ENCODE measurements at regions not wholly inside any gene's neighbourhood (a gene's known extent, or its start where the extent isn't known, plus 50 kb on each side); places are given as distances from the start of the nearest gene placed in this dataset.
"Not testable (repeated sequence)": the region's sequence is repeated elsewhere in the genome, so short reads cannot be mapped to it uniquely, and the experiment has no call there.

DNA sequence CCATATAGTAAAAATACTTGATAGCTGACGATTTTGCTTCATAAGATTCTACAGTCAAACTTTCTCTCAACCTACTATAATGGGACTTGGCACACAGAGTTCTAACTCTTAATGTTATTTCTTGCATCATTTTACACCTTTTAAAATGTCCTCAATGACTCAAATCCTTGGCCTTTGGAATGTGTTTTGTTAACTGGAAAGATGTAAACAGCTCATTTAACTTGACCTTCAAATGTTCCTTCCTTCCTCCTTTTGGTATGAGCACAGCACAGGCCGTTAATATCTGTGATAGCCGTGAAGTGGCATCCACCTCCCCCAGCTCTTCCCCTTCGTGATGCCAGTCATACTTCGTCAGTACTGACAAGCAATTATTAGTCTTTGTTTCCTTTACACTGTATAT, 972.0 kb upstream of the CITED2 start:
- peak; percentile 97 for DNase-seq (ENCODE audit: low read depth, low spot score)

DNA sequence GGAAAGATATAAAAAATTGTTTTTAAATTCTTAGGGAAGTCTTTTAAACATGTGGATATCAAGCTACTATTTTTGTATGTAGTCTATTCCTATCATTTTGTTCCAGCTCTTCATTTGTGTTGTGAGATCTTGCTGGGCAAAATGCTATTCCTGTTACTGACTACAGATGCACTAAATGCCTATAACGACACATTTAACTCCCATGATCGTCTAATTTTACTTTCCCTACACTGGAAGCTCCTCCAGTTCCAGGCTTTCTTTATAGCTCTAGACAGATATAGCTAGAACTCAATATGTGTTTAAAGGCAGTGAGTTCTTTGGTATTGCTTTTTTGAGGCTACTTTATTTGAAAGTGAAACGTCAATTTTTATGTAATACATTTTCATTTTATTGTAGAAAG, 971.5 kb upstream of the CITED2 start:
- no peak for DNase-seq (ENCODE audit: low read depth, low spot score)

DNA sequence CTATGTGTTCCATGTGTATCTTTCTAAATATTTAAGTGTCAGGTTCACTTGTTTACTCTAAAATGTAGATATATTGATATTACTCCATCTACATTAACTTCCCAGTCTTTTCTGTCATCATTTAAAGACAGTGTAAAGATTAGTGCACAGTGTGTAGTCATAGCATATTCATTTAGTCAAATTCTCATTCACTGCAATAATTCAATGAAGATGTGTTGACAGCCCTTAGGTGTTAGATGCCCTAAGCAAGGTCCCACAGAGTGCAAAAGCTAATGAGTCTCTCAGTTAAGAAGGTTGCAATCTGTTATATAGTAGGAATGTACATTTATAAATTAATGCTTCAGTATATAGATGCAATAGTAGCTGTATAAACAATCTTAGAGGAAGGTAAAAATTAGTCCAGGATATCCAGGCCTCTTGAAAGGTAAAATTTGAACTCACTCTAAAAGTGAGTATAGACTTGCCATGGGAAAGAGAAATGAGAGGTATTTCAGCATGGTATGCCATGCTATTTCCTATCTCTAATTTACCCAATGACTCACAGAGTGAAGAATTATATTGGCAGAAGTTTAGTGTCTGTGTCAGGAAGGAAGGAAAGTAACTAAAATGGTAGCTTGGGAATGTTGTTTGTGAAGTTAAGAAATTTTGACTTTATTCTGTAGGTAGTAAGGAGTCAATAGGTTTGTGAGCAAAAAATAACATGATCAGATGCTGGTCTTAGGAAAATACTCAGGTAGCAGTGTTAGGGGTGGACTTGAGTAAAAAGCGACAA, 969.9 kb upstream of the CITED2 start:
- DNase-seq (ENCODE audit: low read depth, low spot score) = peak; percentile 47

DNA sequence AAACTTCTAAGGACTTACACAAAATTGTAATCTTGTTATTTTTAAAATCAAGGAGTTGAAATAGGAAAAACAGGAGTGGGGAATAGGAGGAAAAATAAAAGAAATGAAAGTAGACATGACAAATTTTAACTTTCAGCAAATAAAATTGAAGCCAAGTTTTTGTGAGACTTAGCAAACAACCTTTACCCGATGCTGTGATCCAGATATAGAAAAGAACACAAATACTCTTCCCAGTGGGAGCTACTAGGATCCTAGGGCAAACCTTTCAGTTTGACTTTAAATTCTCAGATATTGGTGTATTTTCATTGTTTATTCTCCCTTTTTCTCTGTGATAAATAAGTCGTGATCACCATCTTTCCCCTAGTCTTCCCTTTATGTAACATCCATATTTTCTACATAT, 968.7 kb upstream of the CITED2 start:
- no peak for DNase-seq (ENCODE audit: low read depth, low spot score)

- no peak for DNase-seq (ENCODE audit: low read depth, low spot score)
These were observed 966.8 kb upstream of the CITED2 start for GRCh38 chr6:140341272-140341671.

DNA sequence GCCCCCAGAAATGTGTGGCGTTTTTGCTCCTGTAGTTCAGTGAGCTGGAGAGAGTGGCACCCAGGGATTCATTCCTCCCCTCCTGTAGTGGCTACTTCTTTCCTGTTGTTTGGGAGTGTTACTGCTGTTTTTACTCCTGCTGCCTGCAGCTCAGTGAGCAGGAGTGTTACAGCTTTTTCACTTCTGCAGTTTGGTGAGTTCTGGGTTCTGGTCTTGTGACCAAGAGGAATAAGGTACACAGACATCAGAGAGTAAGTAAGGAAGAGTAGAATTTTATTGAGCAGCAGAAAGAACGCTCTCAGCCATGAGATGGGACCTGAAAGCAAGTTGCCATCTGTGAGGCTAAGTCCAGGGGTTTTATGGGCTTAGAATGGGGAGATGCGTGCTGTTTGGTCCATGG, 966.3 kb upstream of the CITED2 start:
- no peak for DNase-seq (ENCODE audit: low read depth, low spot score)

GRCh38 chr6:140339084-140339483, 964.6 kb upstream of the CITED2 start:
- DNase-seq (ENCODE audit: low read depth, low spot score) = not testable (repeated sequence)

GRCh38 chr6:140321891-140322290, 947.4 kb upstream of the CITED2 start:
- DNase-seq (ENCODE audit: low read depth, low spot score) = no peak

- DNase-seq (ENCODE audit: low read depth, low spot score) = no peak
These were observed 945.9 kb upstream of the CITED2 start for GRCh38 chr6:140320081-140321080.

DNA sequence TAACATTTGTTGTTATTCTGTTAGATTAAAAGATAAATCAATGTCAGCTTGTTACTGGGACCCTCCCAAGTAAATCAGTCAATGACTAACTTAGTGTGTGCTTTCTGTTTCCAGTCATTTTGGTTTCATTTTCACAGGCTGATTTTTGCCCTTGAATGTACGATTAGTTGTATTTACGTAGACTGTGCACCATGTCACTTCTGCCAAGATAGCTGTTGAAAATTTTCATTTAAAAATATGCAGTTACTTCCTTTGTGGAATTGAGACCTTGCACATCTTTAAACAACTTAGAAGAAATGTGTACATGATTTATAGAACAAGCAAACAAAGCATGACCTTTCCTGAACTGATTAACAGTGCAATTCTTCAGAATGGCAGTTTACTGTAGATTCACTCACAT, 944.8 kb upstream of the CITED2 start:
- DNase-seq (ENCODE audit: low read depth, low spot score) = no peak

- DNase-seq (ENCODE audit: low read depth, low spot score) = no peak
These were observed 944.0 kb upstream of the CITED2 start for GRCh38 chr6:140318408-140318807.

- DNase-seq (ENCODE audit: low read depth, low spot score) = no peak
These were observed 943.5 kb upstream of the CITED2 start for GRCh38 chr6:140317950-140318349.

- no peak for DNase-seq (ENCODE audit: low read depth, low spot score)
These were observed 942.5 kb upstream of the CITED2 start for GRCh38 chr6:140316966-140317365.

GRCh38 chr6:140314682-140315081, 940.2 kb upstream of the CITED2 start:
- no peak for DNase-seq (ENCODE audit: low read depth, low spot score)

- no peak for DNase-seq (ENCODE audit: low read depth, low spot score)
These were observed 936.7 kb upstream of the CITED2 start for GRCh38 chr6:140311146-140311545.

DNA sequence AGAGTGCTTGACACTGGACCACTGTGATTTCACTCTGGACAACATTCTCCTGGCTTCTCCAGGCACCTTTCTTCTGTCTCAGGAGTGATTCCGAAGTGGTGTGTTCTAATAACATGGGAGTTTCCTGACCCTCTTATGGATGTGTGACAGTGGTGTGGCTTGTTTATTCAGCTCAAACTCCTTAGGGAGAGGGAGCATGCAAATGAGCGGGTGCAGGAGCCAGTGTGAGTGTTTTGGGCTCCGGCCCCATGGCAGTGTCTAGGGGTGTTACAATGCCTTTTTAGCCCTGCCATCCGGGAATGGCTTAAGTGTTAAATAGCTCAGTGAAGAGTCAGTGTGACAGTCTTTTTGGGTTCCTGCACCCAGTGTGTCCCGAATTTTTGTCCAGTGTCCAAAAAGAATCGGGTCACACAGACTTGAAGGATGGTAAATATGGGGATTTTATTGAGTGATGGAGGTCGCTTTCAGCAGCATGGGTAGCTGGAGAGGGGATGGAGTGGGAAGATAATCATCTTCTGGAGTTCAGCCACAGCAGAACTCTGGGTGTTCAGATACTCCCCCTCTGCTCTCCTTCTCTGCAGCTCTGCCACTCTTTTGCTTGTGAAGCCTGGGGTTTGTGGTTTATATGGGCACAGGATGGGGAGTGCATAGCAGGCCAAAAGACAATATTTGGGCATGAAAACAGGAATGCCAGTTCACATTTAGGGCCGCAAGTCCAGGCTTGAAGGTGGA, 928.9 kb upstream of the CITED2 start:
- DNase-seq (ENCODE audit: low read depth, low spot score) = no peak

- DNase-seq (ENCODE audit: low read depth, low spot score) = no peak
These were observed 925.9 kb upstream of the CITED2 start for GRCh38 chr6:140300331-140300730.

DNA sequence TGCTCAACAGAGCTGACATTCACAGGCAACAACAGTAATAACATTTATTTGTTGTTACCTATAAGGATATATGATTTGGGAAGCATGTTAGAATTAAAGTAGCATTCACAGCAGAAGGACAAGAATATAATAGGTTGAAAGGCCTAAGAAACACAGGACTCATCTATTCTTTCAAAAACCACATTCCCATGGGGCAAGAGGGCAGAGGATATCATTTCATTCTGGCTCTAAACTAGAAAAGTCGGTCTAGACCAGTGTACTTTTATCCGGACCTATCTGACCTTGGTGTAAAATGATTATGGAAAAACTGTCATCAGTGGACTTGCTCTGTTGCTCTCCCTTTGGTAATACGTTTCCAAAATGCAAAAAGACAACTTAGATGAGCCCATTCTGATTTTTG, 914.7 kb upstream of the CITED2 start:
- DNase-seq (ENCODE audit: low read depth, low spot score) = no peak

- DNase-seq (ENCODE audit: low read depth, low spot score) = no peak
These were observed 911.7 kb upstream of the CITED2 start for GRCh38 chr6:140285998-140286690.

DNA sequence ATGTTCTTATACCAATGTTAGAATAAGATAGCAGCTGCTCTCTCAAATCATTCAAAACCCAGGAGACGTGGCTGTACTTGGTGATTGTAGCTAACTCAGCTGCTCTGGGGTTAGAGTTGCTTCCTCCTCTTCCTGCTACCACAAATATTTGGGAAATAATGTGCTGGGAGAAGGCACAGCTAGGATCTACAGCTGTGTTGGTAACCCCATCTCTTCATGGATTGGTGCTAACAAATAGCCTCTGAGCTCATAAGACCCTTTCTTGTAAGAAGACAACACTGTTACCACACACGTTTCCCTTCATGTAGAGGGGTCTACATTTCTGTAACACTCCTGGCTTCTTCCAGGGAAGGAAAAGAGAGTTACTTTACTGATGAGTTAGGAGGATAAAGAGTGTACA, 911.0 kb upstream of the CITED2 start:
- peak; percentile 3 for DNase-seq (ENCODE audit: low read depth, low spot score)

GRCh38 chr6:140284871-140285270, 910.4 kb upstream of the CITED2 start:
- no peak for DNase-seq (ENCODE audit: low read depth, low spot score)

Measured in pulmonary artery endothelial cell (primary cell).